GM19395 (cell line): ENCODE measurements at regions not wholly inside any gene's neighbourhood (a gene's known extent, or its start where the extent isn't known, plus 50 kb on each side); places are given as distances from the start of the nearest gene placed in this dataset.
"Not testable (repeated sequence)": the region's sequence is repeated elsewhere in the genome, so short reads cannot be mapped to it uniquely, and the experiment has no call there.

ENCODE experiments used
- ATAC-seq: cut with Tn5 transposase; IDR thresholded peaks from one replicate; pipeline ENCODE4 v1.9.1; 2021; ENCODE audit warnings: mild to moderate bottlenecking, moderate library complexity; ENCODE audit not compliant: unreplicated experiment

DNA sequence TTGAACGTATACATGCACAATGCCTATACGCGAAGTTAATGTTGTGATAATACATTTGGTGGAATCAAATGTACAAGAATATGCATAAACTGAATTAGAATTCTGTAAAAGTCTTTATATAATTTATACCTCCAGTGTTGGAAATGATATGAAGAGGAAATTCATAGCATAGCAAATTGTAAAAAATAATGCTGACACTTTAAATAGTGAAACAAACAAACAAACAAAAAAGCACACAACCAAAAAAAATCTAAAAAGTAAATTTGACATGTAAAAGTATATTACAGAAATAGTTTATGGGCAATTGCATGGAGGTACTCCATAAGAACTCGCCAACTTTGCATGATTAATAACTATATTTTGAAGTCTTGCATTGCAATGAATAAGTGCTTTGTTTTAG, 780.9 kb downstream of the TBC1D32 start:
- ATAC-seq = no peak

DNA sequence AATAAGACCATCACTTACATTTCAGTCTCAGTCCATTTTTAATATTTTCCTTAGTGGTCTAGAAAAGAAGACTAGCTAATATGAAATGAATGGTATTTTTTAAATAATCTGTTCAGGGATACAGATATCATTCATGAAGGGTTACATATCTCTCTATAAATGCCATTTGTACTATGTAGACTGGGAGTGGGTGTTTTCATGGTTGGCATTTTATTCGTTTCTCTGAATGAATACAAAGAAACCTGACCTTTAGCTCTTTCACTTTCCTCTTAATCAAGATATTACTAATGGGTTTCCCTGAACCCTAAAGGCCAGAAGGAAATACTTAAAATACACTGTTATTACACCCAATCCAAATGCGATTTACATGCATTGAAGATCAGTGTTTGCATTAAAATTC, 788.9 kb downstream of the TBC1D32 start:
- no peak for ATAC-seq

DNA sequence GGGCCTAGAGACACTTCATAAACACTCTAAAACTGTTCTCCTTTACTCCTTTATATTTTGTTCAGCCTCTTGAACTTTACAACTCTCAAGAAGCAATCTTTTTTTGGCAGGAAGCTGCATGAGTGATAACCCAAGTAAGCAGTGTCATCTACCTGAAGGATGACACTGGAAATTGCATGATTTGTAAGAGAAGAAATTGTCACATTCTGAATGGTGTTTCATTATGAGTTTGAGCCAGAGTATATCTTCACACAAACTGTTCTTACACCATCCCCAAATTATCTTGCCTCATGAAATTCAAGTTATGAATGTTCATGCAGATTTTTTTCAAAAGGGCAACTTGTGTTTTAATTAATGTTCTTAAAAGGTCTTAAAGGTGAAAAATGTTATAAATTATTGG, 799.3 kb downstream of the TBC1D32 start:
- ATAC-seq = no peak

DNA sequence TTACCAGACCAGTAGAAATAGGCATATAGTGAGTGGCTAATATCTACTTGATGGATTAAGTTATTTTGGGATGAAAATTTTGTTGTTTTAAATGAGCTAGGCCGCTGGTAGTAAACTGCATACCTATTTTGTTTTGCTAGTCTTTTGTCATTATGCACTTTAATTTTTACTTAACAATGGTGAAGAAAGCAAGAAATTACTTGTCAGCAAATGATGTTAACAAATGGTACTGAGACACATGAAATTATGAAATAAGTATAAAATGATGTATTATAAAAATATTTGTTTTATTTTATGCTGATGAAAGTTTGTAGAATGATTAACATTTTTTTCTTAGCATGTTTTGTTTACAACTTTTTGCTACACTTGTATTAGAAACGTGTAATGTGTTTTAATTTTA, 807.7 kb downstream of the TBC1D32 start:
- no peak for ATAC-seq

DNA sequence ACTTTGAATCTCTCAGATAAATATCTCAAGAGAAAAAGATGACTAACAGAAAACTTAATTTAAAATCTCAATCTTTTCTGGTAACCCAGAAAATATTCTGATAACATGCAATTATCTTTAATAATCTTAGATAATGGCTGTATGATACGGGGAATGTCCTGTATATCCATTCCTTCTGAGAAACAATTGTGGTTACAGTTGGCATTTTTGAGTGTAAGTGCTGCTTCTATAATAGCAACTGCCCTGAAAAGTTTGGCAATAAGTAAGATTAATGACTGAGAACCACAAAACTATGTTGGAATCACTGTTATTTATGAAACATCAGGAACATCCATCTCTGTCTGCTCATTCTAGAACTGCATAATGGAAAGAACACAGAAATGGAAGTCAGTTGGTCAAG, 819.7 kb downstream of the TBC1D32 start:
- no peak for ATAC-seq

DNA sequence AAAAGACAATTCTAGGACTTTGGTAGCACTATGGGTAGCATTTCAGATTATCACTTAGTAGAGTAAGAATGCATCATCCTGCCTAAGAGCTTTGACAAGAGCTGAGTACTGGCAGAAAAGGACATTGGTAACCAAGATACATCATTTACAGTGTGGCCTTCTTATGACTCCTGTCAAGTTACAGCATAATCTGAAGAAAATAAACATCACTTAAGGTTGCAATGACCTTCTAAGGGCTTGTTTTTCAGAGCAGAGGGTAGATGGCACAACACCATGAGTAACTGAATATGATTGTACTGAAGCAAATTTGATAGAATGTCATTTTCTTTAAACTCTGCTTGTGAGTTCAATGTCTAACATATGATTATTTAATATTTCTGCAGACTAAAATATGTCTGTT, 822.6 kb downstream of the TBC1D32 start:
- no peak for ATAC-seq

DNA sequence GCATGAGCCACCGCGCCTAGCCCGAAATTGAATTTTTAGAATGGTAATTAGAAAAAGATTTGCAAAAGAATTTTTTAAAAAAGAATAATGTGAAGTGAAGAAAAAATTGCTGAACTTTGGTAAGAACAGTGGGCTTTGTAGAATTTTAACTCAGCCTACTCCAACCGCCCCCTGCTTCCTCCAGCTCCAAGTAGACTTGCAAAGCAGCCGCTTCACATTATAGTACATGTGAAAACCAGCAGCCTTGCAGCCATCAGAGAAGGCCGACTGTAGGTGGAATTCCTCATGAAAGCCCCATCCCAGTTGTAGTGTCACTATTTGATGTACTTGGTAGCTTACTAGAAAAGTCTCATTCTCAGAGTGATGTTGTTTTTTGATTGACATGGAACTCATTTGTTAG, 835.6 kb downstream of the TBC1D32 start:
- no peak for ATAC-seq

DNA sequence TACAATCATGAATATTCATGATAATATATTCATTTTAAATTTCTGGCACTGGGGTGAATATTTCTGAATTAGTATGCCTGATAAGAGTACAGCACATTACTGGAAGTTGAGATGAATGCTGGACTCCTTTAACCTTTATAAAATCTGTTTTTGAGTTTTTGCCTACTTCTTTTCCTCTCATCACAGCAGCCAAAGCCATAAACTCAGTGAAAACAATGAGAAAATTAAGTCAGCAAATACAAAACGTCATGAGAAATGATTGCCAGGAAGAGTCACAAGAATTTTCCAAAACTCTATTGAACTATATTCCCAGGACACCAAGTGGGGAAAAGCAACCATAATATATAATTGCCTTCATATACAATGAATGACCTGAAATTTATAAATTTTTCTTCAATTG, 837.6 kb downstream of the TBC1D32 start:
- ATAC-seq = no peak

DNA sequence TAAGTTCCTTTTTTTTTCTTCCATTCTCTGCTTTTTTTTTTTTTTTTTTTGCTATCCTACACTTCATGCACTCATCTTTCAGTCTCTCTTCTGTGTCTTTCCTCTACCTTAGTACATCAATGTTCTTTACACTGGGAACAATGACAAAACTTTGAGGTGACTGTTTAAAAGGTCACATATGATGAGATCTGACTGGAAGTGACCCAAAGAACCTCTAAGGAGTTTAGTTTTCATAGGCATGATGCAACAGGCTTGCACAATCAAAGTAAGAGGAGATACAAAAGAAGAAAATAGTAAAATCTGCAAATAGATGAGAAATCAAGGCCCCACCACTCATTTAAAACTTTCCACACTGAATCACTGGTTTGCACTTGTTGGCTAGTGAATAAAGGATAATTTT, 840.8 kb downstream of the TBC1D32 start:
- ATAC-seq = no peak

DNA sequence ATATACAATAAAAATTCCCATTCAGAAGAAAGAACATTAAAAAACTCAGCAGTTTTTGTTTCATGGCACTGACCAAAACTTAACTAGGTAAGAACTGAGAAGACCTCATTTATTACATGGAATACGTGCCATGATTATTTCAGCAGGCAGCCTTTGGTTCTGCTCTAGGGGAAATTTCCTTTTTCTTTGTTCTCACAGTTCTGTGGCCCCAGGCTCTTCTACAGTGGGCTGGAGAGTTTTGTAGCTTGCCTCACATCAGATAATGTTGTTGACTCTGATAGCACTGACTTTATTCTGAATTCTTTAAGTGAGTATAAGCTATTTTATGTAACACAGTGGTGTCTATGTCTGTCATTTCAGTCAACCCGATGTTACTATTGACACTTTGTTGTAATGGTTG, 844.3 kb downstream of the TBC1D32 start:
- ATAC-seq = no peak

DNA sequence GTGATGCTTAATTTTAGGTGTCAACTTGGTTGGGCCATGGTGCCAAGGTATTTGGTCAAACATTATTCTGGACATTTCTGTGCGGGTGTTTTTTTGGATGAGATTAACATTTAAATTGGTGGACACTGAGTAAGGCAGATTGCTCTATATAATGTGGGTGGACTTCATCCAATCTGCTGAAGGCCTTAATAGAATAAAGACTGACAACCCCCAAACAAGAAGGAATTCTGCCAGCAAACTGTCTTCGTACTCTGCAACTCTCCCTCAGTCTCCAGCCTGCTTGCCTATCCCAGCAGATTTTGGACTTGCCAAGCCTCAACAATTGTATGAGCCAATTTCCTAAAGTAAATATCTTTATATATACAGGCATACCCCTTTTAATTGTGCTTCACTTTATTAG, 850.1 kb downstream of the TBC1D32 start:
- ATAC-seq = no peak

DNA sequence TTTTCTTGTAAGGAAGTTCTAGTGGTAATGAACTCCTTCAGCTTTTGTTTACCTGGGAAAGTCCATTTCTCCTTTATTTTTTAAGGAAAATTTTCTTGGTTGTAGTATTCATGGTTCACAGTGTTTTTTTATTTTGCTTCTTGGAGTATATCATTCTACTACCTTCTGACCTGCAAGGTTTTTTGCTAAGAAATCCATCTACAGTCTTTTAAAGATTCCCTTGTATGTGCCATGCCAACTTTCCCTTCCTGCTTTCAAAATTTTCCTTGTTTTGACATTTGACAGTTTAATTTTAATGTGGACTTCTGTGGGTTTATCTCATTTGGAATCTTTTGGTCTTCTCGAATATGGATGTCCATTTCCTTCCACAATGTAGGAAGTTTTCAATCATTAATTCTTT, 855.6 kb downstream of the TBC1D32 start:
- no peak for ATAC-seq

DNA sequence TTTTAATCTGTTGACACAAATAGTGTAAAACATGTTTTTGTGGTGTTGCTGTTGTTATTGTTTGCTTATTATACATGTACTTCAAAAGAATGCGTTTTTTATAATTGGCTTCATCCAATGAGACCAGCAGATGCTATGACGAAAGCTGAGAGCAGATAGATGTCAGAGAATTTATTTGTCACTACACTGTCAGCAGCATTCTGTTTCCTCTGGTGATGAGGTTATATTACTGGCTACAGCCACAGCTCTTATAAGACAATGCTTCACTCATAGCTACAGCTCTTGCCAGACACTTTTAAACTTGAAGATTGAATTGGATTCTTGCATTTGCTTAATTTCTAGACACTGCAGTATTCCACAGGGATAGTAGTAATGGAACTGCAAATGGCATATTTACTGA, 860.5 kb downstream of the TBC1D32 start:
- ATAC-seq = no peak

DNA sequence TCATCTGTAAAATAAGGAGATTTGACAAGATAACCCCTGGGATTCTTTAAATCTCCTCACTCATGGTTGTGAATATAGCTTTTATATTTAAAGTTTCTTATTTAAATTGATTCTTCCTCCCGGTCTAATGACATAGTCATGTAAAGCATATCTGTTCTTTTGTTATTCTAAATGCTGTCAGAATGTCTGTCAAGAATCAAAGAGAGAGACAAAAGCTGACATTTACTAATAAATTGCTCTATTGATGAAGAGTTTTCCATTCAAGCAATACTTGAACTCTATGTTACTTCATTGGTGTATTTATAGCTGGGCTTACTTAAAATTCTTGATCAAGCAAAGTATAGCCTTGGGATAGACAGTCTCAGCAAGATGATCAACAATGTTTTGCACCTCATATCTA, 865.8 kb downstream of the TBC1D32 start:
- no peak for ATAC-seq

DNA sequence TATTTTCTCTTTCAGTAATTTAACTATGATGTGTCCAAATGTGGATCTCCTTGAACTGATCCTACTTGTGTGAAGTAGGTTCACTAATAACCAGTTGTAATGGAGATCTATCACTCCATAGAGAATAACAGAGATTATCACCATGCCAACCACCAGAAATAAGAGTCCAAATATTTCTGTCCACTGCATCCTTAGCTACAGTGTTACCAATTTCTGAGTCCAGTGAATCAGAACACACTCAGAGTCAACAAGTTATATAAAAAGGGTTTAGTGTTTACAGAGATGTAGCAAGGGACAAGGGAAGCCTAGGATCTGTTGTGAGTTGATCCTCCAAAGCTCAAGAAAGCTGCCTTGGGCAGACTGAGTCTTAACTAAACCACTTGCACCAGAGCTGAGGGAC, 882.8 kb downstream of the TBC1D32 start:
- ATAC-seq = no peak

DNA sequence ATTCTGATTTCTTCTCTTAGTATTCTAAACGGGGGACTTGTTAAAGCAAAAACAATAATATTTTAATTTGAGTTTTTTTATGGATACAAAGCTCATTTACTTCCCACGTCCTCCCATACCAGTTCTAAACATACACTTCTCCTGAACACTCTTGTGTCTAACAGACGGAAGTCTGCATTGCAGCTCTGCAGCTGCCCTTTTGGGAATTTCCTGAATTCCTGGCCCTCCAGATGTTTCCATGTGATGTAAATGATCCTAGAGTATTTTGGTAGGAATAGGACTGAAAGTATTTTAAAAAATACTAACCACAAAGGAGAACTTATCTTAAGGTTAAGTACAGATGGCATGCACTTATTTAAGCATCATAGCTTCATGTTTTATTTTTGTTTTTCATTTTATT, 886.7 kb downstream of the TBC1D32 start:
- no peak for ATAC-seq

DNA sequence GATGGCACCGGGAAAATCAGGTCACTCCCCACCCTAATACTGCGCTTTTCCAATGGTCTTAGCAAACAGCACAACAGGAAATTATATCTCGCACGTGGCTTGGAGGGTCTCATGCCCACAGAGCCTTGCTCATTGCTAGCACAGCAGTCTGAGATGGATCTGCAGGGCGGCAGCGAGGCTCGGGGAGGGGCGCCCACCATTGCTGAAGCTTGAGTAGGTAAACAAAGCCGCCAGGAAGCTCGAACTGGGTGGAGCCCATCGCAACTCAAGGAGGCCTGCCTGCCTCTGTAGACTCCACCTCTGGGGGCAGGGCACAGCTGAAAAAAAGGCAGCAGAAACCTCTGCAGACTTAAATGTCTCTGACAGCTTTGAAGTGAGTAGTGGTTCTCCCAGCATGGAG, 901.4 kb downstream of the TBC1D32 start:
- ATAC-seq = not testable (repeated sequence)

DNA sequence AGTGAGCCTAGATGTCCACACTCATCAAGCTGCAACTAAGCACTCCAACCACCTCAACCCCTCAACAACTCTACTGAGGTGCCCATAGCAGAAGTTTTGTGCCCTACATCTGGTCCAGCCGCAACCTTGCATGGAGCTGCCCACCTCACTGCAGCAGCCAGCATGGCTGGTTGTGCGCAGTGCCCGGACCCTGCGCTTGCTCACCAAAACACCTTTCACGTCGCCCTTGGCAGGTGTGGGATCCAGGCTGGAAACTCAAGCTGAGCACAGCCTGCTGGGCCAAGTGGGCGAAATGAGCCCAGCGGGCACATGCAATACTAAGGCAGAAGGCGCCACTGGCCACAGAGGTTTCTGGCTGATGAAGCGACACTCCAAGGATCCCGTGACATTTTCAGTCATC, 902.4 kb downstream of the TBC1D32 start:
- ATAC-seq = no peak

DNA sequence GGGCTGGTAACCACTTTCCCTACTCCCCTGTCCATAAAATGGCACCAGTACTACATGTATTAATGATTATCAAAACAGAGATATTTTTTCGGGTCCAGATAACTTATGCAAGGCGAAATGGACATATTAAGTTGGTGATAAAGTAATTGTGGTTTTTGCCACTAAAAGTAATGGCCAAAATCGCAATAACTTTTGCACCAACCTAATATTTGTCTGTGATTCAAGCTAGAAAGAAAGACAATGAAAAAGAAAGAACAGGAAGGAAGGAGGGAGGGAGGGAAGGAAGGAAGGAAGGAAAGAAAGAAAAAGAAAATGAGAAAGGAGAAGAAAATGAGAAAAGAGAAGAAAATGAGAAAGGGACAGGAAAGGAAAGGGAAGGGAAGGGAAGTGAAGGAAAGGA, 922.9 kb downstream of the TBC1D32 start:
- no peak for ATAC-seq

DNA sequence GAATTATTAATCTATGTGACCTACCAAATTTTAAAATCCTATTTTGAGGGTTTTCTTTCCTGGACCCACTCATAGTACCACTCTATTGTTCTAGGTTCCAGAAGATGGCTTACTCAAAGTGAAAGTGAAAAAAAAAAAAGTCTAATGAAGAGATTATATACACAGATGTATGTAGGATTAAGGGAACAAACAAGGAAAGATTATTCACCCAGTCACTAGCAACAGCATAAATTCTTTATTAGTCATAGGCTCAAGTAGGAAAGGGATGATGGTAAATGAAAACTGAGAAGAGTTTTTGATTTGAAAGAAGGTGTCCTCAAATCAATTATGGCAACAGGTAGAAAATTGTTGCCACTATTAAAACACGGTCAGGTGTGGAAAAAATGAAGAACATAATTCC, 923.7 kb downstream of the TBC1D32 start:
- ATAC-seq = no peak

DNA sequence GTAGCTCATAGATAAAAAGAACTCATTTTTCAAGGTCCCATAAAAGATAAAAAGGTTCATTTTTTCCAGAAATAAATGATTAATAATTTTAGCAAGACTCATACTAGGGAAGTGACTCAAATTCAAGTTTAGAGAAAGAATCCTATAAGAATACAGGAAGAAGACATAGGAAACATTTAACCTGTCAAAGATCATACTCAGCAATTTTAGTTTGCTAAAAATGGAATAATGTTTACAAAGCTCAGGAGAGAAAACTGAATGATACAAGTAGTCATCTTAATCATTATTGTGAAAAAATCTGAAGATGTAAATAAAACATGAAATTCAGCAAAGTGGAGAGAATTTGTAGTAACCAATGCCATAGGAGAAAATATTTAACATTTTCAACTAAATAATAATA, 926.6 kb downstream of the TBC1D32 start:
- no peak for ATAC-seq

DNA sequence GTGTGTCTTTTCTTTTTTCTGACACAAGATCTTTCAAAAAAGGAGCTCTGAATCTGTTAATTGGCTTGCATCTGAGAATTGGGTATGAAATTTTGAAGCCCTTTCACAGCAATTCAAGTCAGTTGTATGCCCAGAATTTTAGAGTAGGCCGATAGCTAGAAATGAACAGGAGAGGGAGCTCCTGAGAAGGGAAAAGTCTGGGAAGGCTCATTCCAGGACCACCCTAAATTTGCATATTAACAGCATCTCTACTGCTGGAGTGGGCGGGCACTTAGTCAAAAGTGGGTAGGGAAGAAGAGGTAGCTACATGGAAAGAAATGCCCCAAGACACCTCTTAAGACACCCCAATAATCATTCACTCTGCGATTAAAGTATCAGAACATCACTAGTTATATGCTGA, 928.3 kb downstream of the TBC1D32 start:
- ATAC-seq = no peak

DNA sequence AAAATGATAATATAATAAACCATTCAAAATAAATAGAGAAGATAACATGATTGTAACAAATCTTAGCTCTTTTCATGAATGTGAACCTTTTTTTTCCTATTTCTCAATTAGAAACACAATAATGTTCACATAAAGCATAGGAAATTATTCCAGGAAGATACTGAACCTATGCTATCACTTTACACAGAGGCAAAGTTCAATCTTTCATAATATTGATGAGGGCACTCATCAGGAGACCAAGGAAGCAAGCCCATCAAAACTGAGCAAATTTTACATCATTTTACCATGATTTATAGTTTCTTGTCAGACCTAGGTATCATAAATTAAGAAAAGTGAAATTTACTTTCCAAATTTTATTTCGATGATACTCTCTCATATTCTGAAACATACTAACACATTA, 938.5 kb downstream of the TBC1D32 start:
- no peak for ATAC-seq

DNA sequence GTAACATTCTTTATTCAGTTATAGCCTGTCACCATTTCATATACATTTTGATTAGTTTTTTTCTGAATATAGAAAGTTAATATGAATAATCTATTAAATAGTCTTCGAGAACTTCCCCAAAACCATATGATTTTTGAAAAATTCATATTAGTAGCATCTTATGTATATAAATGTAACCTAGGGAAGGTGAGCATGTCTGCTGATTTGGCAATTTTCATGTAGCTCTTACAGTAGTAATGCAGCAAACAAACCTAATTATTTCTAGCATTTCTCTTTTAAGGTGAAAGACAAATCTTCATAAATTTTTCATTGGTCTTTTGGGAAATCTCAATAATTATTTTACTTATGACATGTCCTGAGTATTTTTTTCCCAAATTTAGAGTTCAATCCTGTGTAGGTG, 939.0 kb downstream of the TBC1D32 start:
- no peak for ATAC-seq
